M059J (cell line): ENCODE measurements at regions not wholly inside any gene's neighbourhood (a gene's known extent, or its start where the extent isn't known, plus 50 kb on each side); places are given as distances from the start of the nearest gene placed in this dataset.
A peak's percentile ranks its signal among the peaks of the same experiment; 100 is the strongest.

Source experiments
- DNase-seq: peaks from one replicate; pipeline ENCODE4 v3.0.0-alpha.2; 2012; ENCODE audit warnings: low read depth

GRCh38 chr3:132236701-132237651 is 80.2 kb upstream of the ACP3 start:
- no peak for DNase-seq

- no peak for DNase-seq
Measured at GRCh38 chr3:132237652-132238032, 79.6 kb upstream of the ACP3 start.

GRCh38 chr3:132239587-132239986 is 77.6 kb upstream of the ACP3 start:
- DNase-seq: no peak

- DNase-seq: no peak
Measured at GRCh38 chr3:132241776-132242514, 75.3 kb upstream of the ACP3 start.

GRCh38 chr3:132242790-132243189 is 74.4 kb upstream of the ACP3 start:
- no peak for DNase-seq

- no peak for DNase-seq
Measured at GRCh38 chr3:132245552-132246142, 71.6 kb upstream of the ACP3 start.

GRCh38 chr3:132246212-132246611 is 71.0 kb upstream of the ACP3 start:
- DNase-seq: no peak

GRCh38 chr3:132247211-132247610 is 70.0 kb upstream of the ACP3 start:
- no peak for DNase-seq

- no peak for DNase-seq
Measured at GRCh38 chr3:132248490-132248889, 68.7 kb upstream of the ACP3 start.

- peak; percentile 64 for DNase-seq
Measured at GRCh38 chr3:132253262-132253878, 63.8 kb upstream of the ACP3 start.

GRCh38 chr3:132254076-132254755 is 63.0 kb upstream of the ACP3 start:
- peak; percentile 11 for DNase-seq

GRCh38 chr3:132255041-132255745 is 62.0 kb upstream of the ACP3 start:
- peak; percentile 38 for DNase-seq

- peak; percentile 44 for DNase-seq
Measured at GRCh38 chr3:132256989-132257388, 60.2 kb upstream of the ACP3 start.

- no peak for DNase-seq
Measured at GRCh38 chr3:132261506-132261905, 55.7 kb upstream of the ACP3 start.

GRCh38 chr3:132262305-132262704 is 54.9 kb upstream of the ACP3 start:
- DNase-seq: no peak

- no peak for DNase-seq
Measured at GRCh38 chr3:132262956-132263355, 54.3 kb upstream of the ACP3 start.

GRCh38 chr3:132265028-132265427 is 52.2 kb upstream of the ACP3 start:
- no peak for DNase-seq

GRCh38 chr3:132265488-132265887 is 51.7 kb upstream of the ACP3 start:
- no peak for DNase-seq

GRCh38 chr3:132267391-132267993 is 49.7 kb upstream of the ACP3 start:
- DNase-seq: no peak
